ENCODE measurements at regions not wholly inside any gene's neighbourhood (a gene's known extent, or its start where the extent isn't known, plus 50 kb on each side); places are given as distances from the start of the nearest gene placed in this dataset.
A peak's percentile ranks its signal among the peaks of the same experiment; 100 is the strongest.

DNA sequence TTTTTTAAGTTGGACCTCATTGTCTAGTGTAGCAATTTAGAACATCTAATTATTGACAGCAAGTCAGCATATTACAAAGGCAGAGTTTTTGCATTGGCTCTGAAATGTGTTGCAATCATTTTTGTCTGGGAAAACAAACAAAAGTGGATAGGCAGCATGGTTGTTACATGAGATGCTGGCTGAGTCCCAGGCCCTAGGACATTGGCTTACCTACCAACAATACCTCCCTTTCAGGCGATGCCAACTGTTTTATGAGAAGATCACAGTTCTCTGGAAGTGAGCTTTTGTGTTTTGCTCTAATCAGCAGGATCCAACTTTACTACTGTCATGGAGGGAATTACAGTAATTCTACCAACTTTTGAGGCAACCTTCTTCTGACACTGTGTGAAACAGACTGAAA lies 71.5 kb upstream of the CXADR start:
- no peak for DNase-seq (ENCODE audit: low spot score)
- TF ChIP-seq, protein P1, sequence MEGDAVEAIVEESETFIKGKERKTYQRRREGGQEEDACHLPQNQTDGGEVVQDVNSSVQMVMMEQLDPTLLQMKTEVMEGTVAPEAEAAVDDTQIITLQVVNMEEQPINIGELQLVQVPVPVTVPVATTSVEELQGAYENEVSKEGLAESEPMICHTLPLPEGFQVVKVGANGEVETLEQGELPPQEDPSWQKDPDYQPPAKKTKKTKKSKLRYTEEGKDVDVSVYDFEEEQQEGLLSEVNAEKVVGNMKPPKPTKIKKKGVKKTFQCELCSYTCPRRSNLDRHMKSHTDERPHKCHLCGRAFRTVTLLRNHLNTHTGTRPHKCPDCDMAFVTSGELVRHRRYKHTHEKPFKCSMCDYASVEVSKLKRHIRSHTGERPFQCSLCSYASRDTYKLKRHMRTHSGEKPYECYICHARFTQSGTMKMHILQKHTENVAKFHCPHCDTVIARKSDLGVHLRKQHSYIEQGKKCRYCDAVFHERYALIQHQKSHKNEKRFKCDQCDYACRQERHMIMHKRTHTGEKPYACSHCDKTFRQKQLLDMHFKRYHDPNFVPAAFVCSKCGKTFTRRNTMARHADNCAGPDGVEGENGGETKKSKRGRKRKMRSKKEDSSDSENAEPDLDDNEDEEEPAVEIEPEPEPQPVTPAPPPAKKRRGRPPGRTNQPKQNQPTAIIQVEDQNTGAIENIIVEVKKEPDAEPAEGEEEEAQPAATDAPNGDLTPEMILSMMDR (IDR thresholded peaks at IDR 0.05; ENCODE audit: extremely low read depth, missing control alignments) = no peak

DNA sequence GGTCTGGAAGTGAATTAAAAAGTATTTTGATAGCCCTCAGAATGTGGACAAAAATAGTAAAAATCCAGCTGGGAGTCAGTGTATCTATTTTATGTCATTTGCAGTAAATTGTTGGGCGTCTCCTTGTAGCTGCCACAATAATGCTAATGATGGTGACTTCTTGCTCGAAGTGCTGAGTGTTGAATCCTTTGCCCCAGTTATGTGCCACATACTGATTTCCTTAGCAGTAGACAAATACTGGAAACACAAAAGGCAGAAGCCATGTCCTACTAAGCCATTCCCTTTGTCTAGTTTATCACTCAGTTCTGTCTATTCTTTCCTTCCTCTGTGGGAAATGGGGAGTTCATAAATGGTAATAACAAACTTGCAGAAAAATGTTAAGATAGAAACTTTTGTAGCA lies 70.7 kb upstream of the CXADR start:
- no peak for DNase-seq (ENCODE audit: low spot score)
- TF ChIP-seq, protein P1 (IDR thresholded peaks at IDR 0.05; ENCODE audit: extremely low read depth, missing control alignments) = no peak

DNA sequence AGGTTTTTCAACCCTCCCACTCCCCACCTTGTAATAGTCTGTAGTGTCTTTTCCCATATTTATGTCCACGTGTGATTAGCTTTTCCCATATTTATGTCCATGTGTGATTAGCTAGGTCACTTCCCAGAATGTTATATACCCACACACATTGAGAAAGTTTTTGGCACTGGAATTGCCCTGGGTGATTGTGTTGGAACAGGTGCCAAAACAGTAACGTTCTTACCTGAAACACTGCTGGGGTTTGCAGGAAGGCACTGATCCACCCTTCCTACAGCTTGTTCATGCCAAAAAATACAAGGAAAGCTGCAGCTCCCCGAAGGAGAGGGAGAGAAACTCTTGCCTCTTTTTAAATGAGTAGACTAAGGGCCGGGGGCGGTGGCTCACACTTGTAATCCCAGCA lies 68.0 kb upstream of the CXADR start:
- TF ChIP-seq, protein P1 (IDR thresholded peaks at IDR 0.05; ENCODE audit: extremely low read depth, missing control alignments) = no peak
- DNase-seq (ENCODE audit: low spot score) = no peak

DNA sequence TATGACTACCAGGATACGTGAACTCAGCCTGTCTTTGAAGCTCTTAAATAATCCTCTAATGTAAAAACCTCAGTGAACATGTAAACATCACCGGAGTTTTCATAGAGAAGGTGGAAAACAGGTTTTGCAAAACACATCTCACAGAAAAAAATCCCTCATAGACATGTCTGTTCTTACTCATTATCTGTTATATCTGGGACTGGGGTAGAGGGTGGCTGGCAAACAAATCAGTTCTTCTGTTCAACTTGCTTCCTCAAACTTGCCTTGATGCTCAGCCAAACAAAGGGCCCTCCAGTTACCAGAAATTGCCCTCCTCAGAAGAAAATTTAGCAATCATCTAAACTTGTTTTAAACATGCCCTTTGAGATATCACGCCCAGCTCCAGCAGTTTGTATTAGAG lies 66.1 kb upstream of the CXADR start:
- TF ChIP-seq, protein P1 (IDR thresholded peaks at IDR 0.05; ENCODE audit: extremely low read depth, missing control alignments) = no peak
- no peak for DNase-seq (ENCODE audit: low spot score)

DNA sequence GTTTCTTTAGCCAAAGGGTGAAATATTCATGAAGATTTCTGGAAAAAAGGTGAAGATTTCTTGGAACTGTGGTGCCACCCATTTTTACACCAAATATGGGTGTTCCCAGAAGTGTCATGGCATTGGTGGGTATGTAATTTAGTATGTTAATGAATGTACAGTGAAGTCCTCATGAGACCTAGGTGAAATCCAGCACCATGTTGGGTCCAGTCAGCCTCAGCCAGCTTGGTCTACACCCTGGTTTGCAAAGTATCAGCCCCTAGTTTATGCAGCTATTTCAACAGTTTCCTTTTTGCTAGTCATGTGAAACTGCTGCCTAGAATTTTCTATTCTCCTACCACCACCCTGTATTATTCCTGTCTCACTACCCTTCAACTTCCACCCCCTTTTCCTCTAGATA lies 63.1 kb upstream of the CXADR start:
- TF ChIP-seq, protein P1 (IDR thresholded peaks at IDR 0.05; ENCODE audit: extremely low read depth, missing control alignments) = no peak
- DNase-seq (ENCODE audit: low spot score) = no peak

DNA sequence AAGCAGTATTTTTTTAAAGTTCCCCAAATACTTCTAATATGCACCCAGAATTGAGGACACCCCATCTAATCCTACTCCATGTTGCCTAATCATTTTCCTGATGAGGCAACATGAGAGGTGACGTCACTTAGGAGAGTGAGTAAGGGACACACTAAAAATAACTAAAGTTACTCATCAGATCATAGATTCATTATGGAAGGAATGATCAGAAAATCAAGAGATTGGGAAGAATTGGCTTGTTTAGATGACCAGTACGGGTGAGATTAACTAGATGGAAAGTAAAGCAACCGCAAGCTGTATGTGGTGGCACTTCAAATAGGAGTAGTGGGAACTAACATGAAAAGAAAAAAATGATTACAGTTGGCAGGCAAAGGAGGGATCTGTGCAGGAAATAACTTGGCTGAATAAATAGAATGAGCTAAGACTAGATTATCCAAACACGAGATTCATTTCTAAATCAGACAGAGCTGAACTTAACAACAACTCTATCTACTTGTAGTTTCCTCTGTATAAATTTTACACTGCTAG lies 61.4 kb upstream of the CXADR start:
- TF ChIP-seq, protein P1 (IDR thresholded peaks at IDR 0.05; ENCODE audit: extremely low read depth, missing control alignments) = no peak
- DNase-seq (ENCODE audit: low spot score) = no peak

DNA sequence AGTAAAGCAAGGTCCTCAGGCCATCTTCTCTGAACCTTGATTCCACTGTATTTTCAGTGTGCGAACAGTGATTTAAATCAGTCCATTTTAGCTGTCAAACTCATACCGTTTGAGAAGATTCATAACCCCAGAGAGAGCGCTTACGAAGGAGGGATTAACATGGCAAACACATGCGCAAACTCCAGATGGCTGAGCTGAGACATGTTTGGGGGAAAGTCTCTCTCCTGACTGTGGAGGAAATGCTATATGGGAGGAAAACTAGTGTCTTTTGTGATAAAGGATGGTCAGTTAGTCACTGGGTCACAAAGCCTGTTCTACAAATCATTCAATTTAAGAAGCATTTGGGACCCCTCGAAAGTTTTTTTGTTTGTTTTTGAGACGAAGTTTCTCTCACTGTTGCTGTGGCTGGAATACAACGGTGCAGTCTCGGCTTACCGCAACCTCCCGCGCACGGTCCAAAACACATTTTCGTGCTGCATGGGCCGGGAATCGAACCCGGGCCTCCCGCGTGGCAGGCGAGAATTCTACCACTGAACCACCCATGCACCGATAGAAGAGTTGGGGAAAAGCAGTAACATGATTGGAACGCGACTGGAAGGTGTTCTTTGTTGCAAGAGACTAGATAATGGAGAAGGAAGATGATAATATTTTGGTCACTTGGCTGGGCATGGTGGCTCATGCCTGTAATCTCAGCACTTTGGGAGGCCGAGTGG lies 58.4 kb upstream of the CXADR start:
- TF ChIP-seq, protein P1 (IDR thresholded peaks at IDR 0.05; ENCODE audit: extremely low read depth, missing control alignments) = no peak
- peak; percentile 20 for DNase-seq (ENCODE audit: low spot score)

Measured in GM20000 (cell line).